ENCODE measurements at regions not wholly inside any gene's neighbourhood (a gene's known extent, or its start where the extent isn't known, plus 50 kb on each side); places are given as distances from the start of the nearest gene placed in this dataset.

- TF ChIP-seq INSM2 (tag by site-specific recombination; IDR thresholded peaks at IDR 0.05), result no peak
- TF ChIP-seq ZNF548 (tag by site-specific recombination; IDR thresholded peaks at IDR 0.05), result no peak
Measured at GRCh38 chr5:69001627-69002026, 92.2 kb upstream of the SLC30A5 start (continued).

GRCh38 chr5:69004127-69004526, 89.7 kb upstream of the SLC30A5 start:
- Histone ChIP-seq H3K4me1 (ENCODE audit: control insufficient read depth, insufficient read depth, low read length) (0 out of 2 replicates have a peak, but pooled peaks cover 2% of the 10 kb centered on the region), H3K27ac (ENCODE audit: extremely low read depth, low read depth, low read length) (no peak overlapping the region), H3K4me3 (ENCODE audit: low read depth, low read length) (no peak overlapping the region), H3K36me3 (ENCODE audit: control insufficient read depth in 2 of 2, insufficient read depth in 1 of 2, low read length in 2 of 2) (no peaks in the 10 kb centered on the region), H3K9me3 (ENCODE audit: control insufficient read depth, insufficient read depth, low read depth, low read length) (no peaks in the 10 kb centered on the region)
- ChIA-PET POLR2A (no interaction called here), CTCF (no interaction called here)
- TF ChIP-seq ZNF76 (tag by site-specific recombination; IDR thresholded peaks at IDR 0.05; ENCODE audit: borderline replicate concordance, low read depth), result no peak
- TF ChIP-seq ZNF138 (tag by site-specific recombination; IDR thresholded peaks at IDR 0.05; ENCODE audit: borderline replicate concordance), result no peak
- TF ChIP-seq GFI1B (tag by site-specific recombination; IDR thresholded peaks at IDR 0.05), result no peak

GRCh38 chr5:69004676-69005075, 89.1 kb upstream of the SLC30A5 start:
- Histone ChIP-seq H3K36me3 (ENCODE audit: control insufficient read depth in 2 of 2, insufficient read depth in 1 of 2, low read length in 2 of 2) (no peaks in the 10 kb centered on the region), H3K4me1 (ENCODE audit: control insufficient read depth, insufficient read depth, low read length) (0 out of 2 replicates have a peak, but pooled peaks cover 2% of the 10 kb centered on the region), H3K4me3 (ENCODE audit: low read depth, low read length) (no peak overlapping the region), H3K27ac (ENCODE audit: extremely low read depth, low read depth, low read length) (no peak overlapping the region), H3K9me3 (ENCODE audit: control insufficient read depth, insufficient read depth, low read depth, low read length) (no peaks in the 10 kb centered on the region)
- POLR2A ChIA-PET, result no interaction called here
- CTCF ChIA-PET, result no interaction called here
- TF ChIP-seq ZNF76 (tag by site-specific recombination; IDR thresholded peaks at IDR 0.05; ENCODE audit: borderline replicate concordance, low read depth) (no peak), ZNF121 (tag by site-specific recombination; IDR thresholded peaks at IDR 0.05) (no peak), ATF2 (tag by site-specific recombination; IDR thresholded peaks at IDR 0.05; ENCODE audit: low read depth) (no peak), BCL6B (tag by site-specific recombination; IDR thresholded peaks at IDR 0.05) (no peak), ZNF473 (tag by site-specific recombination; IDR thresholded peaks at IDR 0.05) (no peak)

- CTCF ChIA-PET, result interaction anchor here (0.6 to 2.4 kb wide), 2 partner anchors 11 to 37 kb away, joined by 3 to 5 read pairs; no protein-coding TSS in a partner anchor
- Histone ChIP-seq H3K4me1 (ENCODE audit: control insufficient read depth, insufficient read depth, low read length) (0 out of 2 replicates have a peak, but pooled peaks cover 2% of the 10 kb centered on the region), H3K36me3 (ENCODE audit: control insufficient read depth in 2 of 2, insufficient read depth in 1 of 2, low read length in 2 of 2) (no peaks in the 10 kb centered on the region), H3K9me3 (ENCODE audit: control insufficient read depth, insufficient read depth, low read depth, low read length) (no peaks in the 10 kb centered on the region), H3K4me3 (ENCODE audit: low read depth, low read length) (no peak overlapping the region), H3K27ac (ENCODE audit: extremely low read depth, low read depth, low read length) (no peak overlapping the region)
- POLR2A ChIA-PET, result interaction anchor here (0.7 kb wide), 1 partner anchor 11 kb away, joined by 3 read pairs; no protein-coding TSS in a partner anchor
- TF ChIP-seq PRDM10 (tag by site-specific recombination; IDR thresholded peaks at IDR 0.05), result peak; percentile 65
- TF ChIP-seq ZSCAN18 (tag by site-specific recombination; IDR thresholded peaks at IDR 0.05), result no peak
- peak; percentile 87 for TF ChIP-seq ZFHX2 (tag by site-specific recombination; conservative IDR thresholded peaks at IDR 0.05)
- TF ChIP-seq EGR2 (tag by site-specific recombination; IDR thresholded peaks at IDR 0.05; ENCODE audit: low read depth), result peak; percentile 38; the same call in 1 of the 2 replicates
- no peak for TF ChIP-seq AEBP2 (tag by site-specific recombination; IDR thresholded peaks at IDR 0.05; ENCODE audit: borderline replicate concordance)
Measured at GRCh38 chr5:69006030-69006429, 87.8 kb upstream of the SLC30A5 start.
